SK-N-SH treated with all-trans-retinoic acid at 6 μM for 48 hours (cell line): ENCODE measurements at regions not wholly inside any gene's neighbourhood (a gene's known extent, or its start where the extent isn't known, plus 50 kb on each side); places are given as distances from the start of the nearest gene placed in this dataset.

ENCODE experiments used
- ARNTL ChIP-seq: fragments of 450-650 bp; formaldehyde crosslinking; IDR thresholded peaks from 2 replicates; pipeline ENCODE4 v1.5.0; 2020; ENCODE audit warnings: low read depth, mild to moderate bottlenecking, moderate library complexity, borderline replicate concordance
- CREB5 ChIP-seq: fragments of 250-450 bp; sonication (Bioruptor Pico); IDR thresholded peaks from 2 replicates; pipeline ENCODE4 v1.5.1; 2020; ENCODE audit warnings: low read depth, mild to moderate bottlenecking, moderate library complexity
- CSDC2 ChIP-seq: fragments of 250-450 bp; sonication (Bioruptor Pico); IDR thresholded peaks from 2 replicates; pipeline ENCODE4 v1.5.0; 2020; ENCODE audit warnings: mild to moderate bottlenecking, moderate library complexity
- CSRNP3 ChIP-seq: fragments of 250-450 bp; sonication (Bioruptor Pico); IDR thresholded peaks from 2 replicates; pipeline ENCODE4 v1.5.1; 2021; ENCODE audit warnings: mild to moderate bottlenecking, moderate library complexity
- GLIS3 ChIP-seq: fragments of 250-450 bp; sonication (Bioruptor Pico); IDR thresholded peaks from 2 replicates; pipeline ENCODE4 v1.5.0; 2020; ENCODE audit warnings: mild to moderate bottlenecking, moderate library complexity
- PATZ1 ChIP-seq: fragments of 250-450 bp; sonication (Bioruptor Pico); IDR thresholded peaks from 2 replicates; pipeline ENCODE4 v1.8.0; 2020; ENCODE audit warnings: mild to moderate bottlenecking, moderate library complexity, borderline replicate concordance
- PPARA ChIP-seq: fragments of 250-450 bp; sonication (Bioruptor Pico); IDR thresholded peaks from 2 replicates; pipeline ENCODE4 v1.5.0; 2020; ENCODE audit warnings: mild to moderate bottlenecking, borderline replicate concordance
- ZC3H10 ChIP-seq: fragments of 250-450 bp; sonication (Bioruptor Pico); IDR thresholded peaks from 2 replicates; pipeline ENCODE4 v1.5.1; 2021; ENCODE audit warnings: mild to moderate bottlenecking, moderate library complexity
- ZNF8 ChIP-seq: fragments of 450-650 bp; formaldehyde crosslinking; IDR thresholded peaks from 2 replicates; pipeline ENCODE4 v1.5.0; 2020; ENCODE audit warnings: mild to moderate bottlenecking, moderate library complexity

- TF ChIP-seq CSDC2 (CRISPR knock-in tag), result no peak
- no peak for TF ChIP-seq PATZ1 (CRISPR knock-in tag)
- no peak for TF ChIP-seq ZNF8 (CRISPR knock-in tag)
- no peak for TF ChIP-seq CSRNP3
- no peak for TF ChIP-seq CREB5 (CRISPR knock-in tag)
- no peak for TF ChIP-seq ZC3H10 (CRISPR knock-in tag)
- TF ChIP-seq PPARA (CRISPR knock-in tag), result no peak
- TF ChIP-seq GLIS3 (CRISPR knock-in tag), result no peak
- TF ChIP-seq ARNTL (CRISPR knock-in tag), result no peak
Measured at GRCh38 chr1:214830941-214831340, 227.9 kb downstream of the CENPF start.
